Stimulated activated CD8-positive, alpha-beta memory T cell treated with anti-CD3 and anti-CD28 coated beads, Interleukin-12 subunit alpha, Interleukin-12 subunit beta, amount 100 ng/mL, for 4 hours (primary cell): ENCODE measurements at regions not wholly inside any gene's neighbourhood (a gene's known extent, or its start where the extent isn't known, plus 50 kb on each side); places are given as distances from the start of the nearest gene placed in this dataset.

ENCODE experiments used
- DNase-seq: peaks from one replicate; pipeline ENCODE4 v3.0.0-alpha.2; 2020; ENCODE audit warnings: low read depth

DNA sequence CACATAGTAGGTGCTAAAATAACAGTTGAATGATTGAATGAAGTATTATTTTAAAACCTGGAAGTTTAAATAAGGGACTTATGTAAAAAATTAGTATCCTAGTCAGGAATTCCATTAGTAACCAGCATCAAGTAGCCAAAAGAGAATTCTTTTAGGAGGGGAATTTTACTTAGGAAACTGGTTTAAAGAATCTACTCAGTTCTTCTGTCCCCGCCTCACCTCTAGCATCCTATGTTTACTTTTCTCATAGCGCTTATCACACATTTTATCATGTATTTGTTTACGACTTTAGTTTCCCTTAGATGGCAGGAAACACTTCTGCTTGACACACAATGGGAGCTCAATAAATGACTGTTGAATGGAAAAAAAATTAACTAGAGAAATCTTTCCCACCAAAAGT is 229.0 kb downstream of the KLF5 start:
- no peak for DNase-seq

DNA sequence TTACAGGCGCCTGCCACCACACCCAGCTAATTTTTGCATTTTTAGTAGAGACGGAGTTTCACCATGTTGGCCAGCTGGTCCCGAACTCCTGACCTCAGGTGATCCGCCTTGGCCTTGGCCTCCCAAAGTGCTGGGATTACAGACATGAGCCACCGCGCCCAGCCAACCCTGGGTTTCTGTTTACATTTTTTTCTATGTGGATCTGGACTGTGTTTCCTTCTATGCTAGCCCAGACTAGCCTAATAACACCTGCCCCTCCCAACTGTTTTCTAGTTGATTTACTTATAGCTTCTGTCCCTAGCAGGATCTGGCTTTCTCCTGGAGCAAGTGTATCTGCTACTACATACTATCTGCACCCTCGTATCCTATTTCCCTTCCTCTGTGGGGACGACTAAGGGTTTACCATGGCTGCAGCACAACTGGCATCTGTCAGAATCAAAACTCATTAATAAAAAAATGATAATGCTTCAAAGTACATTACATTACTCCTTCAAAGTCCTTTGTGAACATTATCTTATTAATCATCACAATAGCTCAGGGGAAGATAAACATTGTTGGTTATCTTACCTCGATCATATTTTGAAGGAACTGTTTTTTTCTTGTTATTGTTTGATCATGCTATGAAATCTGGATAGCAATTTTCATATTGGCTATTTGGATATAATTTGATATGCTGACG is 228.3 kb downstream of the KLF5 start:
- DNase-seq = no peak

DNA sequence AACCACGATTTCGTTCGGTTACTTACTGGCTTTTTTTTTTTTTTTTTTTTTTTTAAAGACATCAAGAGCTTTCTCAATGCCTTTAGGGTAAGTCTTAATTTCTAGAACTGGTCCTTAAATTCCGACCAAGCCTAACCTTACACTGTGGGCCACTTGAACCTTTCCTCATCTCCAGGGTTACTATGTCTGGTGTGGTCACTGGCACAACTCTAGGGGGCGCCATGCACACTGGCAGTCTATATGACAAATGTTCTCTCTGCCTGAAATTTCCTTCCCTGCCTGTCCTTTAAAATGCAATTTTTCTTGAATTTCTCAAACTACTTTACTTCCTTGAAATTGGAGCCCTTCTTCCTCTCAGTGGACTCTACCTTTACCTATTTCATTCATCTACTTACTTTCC is 227.4 kb downstream of the KLF5 start:
- no peak for DNase-seq

DNA sequence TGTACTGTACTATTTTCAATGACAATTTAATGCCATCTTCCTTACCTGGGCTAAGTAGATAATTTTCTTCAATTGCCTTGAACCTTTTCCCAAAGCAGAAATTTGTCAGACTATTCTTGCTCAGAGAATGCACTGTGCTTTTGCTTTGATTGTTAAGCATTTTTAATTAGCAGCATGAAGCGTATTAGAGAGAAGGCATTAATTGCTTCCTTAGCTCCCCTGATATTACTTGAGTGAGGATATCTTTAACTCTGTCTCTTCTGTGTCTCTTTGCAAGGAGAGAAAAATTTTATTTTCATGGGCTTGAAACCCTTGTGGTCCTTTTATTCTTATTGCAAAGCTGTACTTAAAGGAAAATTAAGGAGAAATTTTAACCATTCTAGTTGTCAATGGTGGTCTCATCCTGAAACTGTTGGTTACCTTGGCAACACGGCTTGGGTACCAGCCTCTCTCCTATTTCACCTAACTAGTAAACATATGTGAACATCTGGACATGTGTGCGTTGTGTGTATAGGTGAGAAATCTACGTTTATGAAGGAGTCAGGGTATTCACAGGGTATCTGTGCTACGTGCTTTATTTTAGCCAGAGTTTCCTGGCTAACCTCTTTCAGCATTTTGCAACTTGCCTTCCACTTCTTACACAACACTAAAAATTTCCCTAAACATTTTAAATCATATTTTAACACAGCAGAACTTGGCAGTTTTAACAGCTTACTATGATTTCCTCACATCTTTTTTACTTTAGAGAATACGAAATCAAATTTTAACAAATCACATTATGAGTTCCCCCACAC is 225.5 kb downstream of the KLF5 start:
- no peak for DNase-seq

DNA sequence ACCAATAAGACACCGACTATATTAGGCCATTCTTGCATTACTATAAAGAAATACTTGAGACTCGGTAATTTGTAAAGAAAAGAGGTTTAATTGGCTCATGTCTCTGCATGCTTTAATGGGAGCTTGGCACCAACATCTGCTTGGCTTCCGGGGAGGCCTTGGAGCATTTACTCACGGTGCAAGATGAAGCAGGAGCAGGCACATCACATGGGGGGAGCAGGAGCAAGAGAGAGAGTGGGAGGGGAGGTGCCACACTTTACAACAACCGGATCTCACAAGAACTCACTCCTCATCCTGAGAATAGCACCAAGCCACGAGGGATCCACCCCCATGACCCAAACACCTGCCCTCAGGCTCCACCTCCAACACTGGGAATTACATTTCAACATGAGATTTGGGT is 224.8 kb downstream of the KLF5 start:
- DNase-seq = no peak

DNA sequence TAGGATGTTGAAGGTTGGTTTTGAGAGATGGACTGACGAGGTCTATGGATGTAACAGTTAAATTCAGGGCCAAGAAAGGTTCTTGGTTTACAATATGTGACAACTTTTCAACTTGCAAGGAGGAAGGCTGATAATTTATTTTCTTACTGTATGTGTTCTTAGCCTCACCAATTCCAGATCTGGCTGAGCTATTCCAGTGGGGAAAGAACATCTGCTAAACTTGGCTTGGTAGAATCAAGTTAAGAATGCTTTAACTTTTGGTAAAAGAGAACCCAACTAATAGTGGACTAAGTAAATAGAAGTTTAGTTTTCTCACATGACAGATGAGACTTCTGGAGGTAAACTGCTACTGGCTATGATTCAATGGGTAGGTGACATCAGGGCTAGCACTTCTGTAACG is 222.9 kb downstream of the KLF5 start:
- no peak for DNase-seq

DNA sequence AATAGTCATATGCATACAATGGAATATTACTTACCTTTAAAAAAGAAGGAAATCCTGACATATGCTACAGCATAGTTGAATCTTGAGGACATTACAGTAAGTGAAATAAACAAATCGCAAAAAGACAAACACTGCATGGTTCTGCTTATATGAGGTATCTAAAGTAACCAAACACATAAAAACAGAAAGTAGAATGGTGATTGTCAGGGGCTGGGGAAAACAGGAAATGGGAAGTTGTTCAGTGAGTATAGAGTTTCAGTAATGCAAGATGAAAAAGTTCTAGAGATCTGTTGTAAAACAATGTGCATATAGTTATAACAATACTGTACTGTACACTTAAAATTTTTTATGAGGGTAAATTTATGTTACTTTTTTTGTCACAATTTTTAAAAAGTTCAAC is 219.4 kb downstream of the KLF5 start:
- DNase-seq = no peak

DNA sequence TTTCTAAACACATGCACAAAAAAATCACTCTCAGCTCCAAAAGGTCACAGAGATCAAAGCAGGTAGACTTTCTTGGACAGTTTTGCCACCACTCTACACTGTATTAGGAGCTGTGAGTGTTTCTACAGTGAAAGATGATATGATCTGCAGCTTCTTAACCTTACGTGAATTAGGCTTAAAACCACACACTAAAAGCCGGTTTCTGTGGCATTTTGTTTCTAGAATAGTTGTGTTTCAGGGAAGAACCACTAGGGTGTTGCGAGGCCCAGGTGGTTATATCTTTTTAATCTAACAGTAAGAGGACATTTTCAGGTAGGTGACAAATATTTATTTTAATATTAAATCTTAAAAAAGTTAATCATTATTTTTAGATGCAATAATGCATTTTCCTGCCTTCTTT is 216.4 kb downstream of the KLF5 start:
- no peak for DNase-seq

DNA sequence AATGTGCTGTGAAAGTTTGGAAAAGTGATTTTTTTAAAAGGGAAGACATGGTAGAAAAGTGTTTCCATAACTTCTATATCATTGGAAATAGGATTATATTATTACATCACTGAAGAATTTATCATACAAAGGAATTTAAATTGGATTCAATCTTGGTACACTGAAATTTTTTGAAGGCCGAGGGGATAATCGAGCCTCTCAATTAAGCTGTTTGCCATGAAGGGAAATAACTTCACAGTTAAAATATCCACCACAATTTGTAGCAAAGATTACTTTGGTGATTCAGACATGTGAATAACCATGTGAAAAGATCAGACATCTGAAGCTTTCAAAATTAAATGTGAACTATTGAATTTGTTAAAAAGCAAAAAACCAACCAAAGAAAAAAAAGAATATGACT is 215.3 kb downstream of the KLF5 start:
- no peak for DNase-seq

DNA sequence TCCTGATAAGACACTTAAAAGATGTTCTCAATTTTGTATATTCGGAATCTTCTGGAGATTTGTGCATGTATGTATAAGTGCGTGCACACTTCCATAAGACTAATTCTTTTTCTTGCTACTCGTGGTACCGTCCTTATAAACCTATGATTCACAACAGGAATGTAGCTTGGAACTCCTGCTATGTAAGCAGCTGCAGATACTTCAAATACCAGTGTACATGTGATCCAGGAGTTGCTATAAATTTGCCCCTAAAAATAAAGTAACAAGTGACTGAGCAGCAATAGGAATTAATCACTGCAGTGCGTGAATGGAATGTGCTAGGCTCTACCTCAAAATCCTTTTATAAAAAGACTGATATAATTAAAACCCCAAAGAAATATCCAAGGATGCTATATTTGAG is 214.9 kb downstream of the KLF5 start:
- DNase-seq = no peak

DNA sequence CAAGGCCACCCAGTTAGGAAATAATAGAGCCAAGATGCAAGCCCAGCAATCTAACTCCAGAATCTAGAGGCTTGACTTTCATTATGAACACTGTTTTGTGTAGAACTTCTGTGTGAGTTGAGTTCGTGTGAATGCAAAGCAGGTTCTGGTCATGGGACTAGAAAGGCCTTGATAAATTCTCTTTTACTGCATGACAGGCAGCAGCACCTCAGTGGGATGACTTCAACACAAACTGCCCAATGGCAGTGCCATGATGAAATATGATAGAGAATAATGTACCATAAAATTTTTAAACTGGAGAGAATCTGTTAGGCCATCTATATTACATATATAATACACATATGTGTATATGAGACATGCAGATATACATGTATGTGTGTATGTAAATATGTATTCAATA is 214.5 kb downstream of the KLF5 start:
- DNase-seq = no peak

DNA sequence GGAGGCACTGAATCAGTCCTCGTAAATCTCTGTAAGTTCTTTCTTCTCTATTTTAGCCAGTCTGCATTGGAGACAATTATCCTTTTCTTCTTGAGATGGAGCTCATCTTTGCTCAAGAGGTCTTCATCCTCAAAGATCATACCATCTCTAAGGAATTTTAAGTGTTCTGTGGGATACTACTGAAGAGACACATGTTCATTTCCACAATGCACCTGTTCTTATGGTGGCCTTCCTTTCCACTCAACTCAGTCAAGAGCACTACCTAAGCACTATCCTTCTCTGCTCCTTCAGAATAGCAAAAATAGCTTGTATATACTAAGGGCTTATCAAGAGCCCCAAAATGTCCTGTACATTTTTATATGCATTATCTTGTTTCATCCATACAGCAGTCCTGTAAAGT is 214.0 kb downstream of the KLF5 start:
- no peak for DNase-seq

DNA sequence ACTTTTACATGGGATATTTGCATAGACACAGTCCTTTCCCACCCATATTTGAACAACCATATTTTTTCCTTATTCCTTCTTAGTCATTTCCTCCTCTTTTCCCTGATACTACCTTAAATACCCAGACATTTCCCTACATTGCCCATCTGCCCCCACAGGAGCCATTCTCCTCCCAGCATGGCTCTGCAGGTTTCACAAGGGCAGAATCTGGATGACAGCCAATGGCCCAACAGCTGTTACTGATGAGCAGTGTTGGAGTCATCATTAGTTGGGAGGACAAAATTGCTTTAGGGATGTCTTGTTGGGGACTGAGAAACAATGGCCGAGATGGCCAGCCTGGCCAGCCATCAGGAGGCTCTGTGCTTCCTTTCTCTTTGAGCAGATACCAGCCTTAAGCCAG is 209.5 kb downstream of the KLF5 start:
- no peak for DNase-seq

DNA sequence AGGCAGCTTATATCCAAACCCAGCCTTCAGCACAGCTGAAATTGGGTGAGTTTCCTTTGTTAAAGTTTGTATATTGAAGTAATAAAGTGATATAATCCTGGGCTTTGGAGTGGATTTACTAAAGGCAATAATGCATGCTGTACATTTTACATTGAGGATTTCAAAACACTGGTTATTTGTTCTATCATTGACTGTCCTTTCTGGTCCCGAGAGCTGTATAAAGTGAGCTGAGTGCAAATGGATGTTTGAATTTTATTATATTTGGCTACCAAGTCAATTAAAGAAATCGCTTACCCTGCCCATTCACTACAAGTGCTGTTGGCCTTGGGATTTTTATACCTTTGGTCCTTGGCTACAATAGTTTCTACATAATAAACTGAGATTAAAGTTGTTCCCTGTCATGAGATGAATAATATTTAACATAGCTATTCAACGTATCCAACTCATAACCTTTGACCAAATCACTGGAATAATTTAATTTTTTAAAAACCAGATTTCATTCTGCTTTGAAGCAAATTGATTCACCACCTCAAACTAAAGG is 207.9 kb downstream of the KLF5 start:
- DNase-seq = no peak

DNA sequence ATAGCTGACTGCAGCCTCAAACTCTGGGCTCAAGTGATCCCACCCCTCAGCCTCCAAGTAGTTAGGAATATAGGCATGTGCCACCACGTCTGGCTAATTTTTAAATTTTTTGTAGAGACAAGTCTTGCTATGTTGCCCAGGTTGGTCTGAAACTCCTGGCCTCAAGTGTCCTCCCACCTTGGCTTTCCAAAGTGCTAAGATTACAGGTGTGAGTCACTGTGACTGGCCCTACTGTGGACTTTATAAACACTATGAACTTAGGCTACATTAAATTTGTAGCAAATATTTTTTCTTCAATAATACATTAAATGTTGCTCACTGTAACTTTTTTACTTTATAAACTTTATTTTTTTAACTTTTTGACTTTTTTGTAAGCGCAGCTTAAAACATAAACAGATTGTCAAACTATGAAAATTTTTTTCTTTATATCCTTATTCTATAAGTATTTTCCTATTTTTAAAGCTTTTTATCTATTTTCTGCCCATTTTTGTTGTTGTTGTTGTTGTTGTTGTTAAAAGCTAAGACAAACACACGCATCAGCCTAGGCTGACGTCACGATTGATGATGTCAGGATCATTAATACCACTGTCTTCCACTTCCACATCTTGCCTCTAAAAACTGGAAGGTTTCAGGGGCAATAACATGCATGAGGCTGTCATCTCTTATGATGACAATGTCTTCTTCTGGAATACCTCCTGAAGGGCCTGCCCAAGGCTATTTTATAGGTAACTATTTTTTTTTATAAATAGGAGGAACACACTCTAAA is 204.2 kb downstream of the KLF5 start:
- no peak for DNase-seq

DNA sequence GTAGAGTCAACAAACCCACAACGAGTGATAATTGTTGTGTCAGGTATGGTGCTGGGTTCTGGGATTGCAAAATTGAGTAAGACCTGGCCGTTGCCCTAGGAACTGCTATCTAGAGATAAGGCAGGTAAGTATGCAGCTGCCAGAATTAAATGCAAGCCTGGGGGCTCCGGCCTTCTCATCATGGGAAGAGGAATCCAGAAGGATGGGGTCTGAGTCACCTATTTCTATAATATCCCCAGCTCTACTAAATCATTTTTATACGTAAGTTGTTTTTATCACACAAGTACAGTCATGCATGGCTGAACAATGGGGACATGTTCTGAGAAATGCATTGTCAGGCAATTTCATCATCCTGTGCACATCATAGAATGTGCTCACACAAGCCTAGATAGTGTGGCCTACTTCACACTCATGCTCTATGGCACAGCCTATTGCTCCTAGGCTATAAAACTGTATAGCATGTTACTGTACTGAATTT is 203.0 kb downstream of the KLF5 start:
- no peak for DNase-seq

DNA sequence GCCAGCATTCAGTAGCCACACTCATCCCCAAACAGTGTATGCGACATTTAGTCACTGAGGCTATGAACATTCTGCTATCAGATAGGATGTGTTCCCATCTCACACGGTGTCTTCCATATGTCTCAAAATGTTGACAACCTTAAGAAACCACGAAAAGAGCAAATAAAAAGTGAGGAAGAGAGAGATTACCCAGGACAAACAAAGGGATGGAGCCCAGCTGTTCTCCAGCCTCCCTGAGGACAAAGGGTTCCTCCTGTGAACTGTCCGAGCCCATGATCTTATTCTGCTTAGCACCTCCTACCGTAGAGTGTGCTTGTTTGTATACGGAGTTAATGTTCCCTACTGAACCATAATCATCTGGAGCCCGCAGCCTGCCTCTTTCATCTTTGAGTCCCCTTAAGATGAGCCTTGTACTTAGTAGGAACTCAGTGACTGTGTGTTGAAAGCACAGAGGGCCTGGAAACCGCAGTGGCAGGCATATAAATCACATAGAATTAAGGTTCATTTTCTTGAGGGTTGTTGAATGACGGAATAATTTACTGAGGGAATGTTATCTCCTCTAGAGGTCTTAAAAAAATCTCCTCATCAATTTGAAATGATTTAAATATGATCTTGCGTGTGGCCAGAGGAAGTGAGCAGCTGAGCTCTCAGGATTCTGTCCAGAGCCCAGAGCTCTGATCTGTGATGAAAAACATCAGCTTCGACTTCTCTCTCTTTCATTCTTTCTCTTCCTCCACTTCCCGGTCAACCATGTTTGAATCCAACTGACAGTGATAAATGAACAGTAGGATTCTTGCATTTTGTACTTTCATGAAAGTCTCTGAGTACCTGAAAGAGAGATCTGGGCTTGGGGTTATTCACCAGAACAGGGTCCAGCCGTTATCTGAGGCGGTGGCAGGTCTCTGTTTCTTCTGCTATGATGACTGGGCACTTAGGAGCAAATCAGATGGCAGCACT is 200.5 kb downstream of the KLF5 start:
- DNase-seq = no peak

DNA sequence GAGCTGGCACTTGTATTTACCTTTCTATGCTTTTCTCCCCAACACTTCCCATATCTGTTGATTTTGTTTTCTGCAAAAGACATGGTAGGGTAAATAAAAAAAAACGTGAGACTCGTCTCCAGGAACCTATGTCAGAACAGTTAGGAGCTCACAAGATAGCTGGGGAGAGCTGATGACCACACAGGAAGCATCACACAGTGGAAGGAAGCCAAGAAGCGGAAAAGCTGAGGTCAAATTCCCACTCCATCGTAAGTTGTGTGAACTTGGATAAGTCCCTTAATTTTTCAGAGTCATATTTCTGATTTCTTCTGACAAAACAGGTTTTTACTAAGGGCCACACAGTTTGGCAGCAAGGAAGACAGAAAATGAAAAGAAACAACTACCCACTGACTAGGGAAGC is 199.6 kb downstream of the KLF5 start:
- DNase-seq = no peak

DNA sequence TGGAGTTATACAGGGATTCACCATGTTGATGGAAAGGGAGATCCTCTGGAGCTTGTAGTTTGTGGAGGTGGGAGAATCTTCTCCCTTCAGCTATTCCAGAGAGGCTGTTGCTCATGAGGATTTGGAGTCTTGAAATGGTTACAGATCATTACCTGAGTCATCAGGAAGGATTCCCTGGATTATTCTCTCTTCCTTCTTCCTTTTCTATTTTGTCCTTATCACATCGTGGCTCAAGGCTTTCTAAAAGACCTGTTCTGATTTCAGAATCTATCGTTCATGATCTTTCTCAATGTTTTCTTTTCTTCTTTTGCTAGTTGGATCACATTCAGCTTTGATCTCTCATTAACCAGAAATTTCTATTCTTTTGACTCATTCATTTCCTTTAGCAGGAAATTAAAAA is 196.0 kb downstream of the KLF5 start:
- no peak for DNase-seq

DNA sequence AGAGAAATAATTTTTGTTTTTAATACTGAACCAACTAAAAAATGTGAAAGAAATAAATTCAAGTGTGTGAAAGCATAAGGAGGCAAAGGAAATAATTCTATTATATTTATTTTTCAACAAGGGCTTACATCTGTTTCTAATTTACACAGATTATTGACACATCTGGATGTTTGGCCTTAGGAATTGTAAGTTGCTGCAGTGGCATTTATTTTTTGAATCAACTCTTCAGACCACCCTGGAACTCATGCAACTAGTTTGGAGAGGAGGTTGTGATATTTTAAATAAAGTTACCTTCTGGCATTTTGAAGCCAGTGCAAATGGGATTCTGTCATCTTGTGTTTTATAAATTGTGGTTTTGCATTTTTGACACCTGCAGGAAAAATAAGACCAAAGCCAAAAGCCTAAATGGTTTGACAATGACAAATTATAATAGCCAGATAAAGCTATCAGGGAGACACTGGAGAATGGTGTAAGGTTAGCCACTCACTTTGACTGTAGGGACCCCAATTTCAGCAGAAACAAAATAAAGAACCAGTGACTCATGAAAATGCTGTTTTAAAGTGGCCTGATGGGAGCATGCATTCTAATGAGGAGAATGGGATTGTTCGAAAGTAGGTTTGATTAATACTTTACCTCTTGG is 192.9 kb downstream of the KLF5 start:
- no peak for DNase-seq

DNA sequence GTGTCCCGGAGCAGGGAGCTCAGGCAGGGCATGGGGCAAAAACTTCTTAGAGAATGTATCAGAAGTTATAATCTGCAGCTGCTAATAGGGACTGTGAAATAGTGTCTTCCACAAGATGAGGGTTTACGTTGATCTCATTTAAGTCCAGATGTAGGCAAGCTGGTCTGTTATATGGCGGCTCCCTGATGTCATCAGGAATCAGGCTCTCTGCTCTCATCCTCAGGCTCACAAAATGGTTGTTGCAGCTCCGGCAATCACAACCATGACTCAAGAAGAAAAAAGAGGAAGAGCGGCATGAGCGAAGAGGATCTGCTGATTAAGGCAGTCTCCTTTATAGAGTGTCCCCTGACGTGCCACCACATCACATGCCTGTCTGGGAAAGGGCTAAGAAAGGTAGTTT is 191.3 kb downstream of the KLF5 start:
- no peak for DNase-seq
